PC-9 (cell line): ENCODE measurements at regions not wholly inside any gene's neighbourhood (a gene's known extent, or its start where the extent isn't known, plus 50 kb on each side); places are given as distances from the start of the nearest gene placed in this dataset.

ENCODE experiments used
- BruUV-seq: library from RNA; stranded (reverse); fragments of 400-500 nt; replicated peaks from 2 replicates; lab custom pipeline; 2021; lab: Mats Ljungman, UMichigan
- CTCF ChIA-PET: fragments of 300-600 bp; sonication (Branson Sonifier 250); formaldehyde crosslinking; loops from one replicate; lab custom pipeline; 2022; ENCODE audit warnings: antibody characterized with exemption; lab: Charles Lee
- POLR2A ChIA-PET: fragments of 300-600 bp; sonication (Branson Sonifier 250); formaldehyde crosslinking; loops from one replicate; lab custom pipeline; 2022; ENCODE audit warnings: antibody characterized with exemption; ENCODE audit not compliant: unreplicated experiment; lab: Charles Lee
- DNase-seq, 2 experiments: peaks; one replicate each; pipeline versions ENCODE4 v3.0.0 to v3.0.0-alpha.2; 2015 to 2022; ENCODE audit warnings: mixed read lengths in 1 of 2
- H2AFZ ChIP-seq: fragments of 200-600 bp; sonication (generic); 2 replicates; pipeline ENCODE4 v1.8.1; 2017; ENCODE audit warnings: antibody characterized with exemption
- H3F3A ChIP-seq: fragments of 200-600 bp; sonication (generic); 2 replicates; pipeline ENCODE4 v1.8.1; 2017; ENCODE audit warnings: antibody characterized with exemption, mild to moderate bottlenecking, low read depth; ENCODE audit not compliant: insufficient read depth
- H3K27ac ChIP-seq: fragments of 200-600 bp; sonication (generic); 2 replicates; pipeline ENCODE4 v1.6.1; 2016; ENCODE audit warnings: mixed run types
- H3K27me3 ChIP-seq: fragments of 200-600 bp; sonication (generic); 2 replicates; pipeline ENCODE4 v1.6.1; 2016; ENCODE audit warnings: low read depth, mixed run types; ENCODE audit not compliant: insufficient read depth
- H3K36me3 ChIP-seq: fragments of 200-600 bp; sonication (generic); 2 replicates; pipeline ENCODE4 v1.6.1; 2016; ENCODE audit warnings: low read depth, mixed run types
- H3K4me1 ChIP-seq: fragments of 200-600 bp; sonication (generic); replicated peaks from 2 replicates; pipeline ENCODE4 v1.6.1; 2016; ENCODE audit warnings: mixed run types; ENCODE audit not compliant: insufficient read depth
- H3K4me2 ChIP-seq: fragments of 200-600 bp; sonication (generic); 2 replicates; pipeline ENCODE4 v1.6.1; 2017; ENCODE audit warnings: mixed run types
- H3K4me3 ChIP-seq: fragments of 200-600 bp; sonication (generic); 2 replicates; pipeline ENCODE4 v1.6.1; 2016; ENCODE audit warnings: mixed run types
- H3K79me2 ChIP-seq: fragments of 200-600 bp; sonication (generic); 2 replicates; pipeline ENCODE4 v1.6.1; 2017; ENCODE audit warnings: low read depth, mixed run types
- H3K9me2 ChIP-seq: fragments of 200-600 bp; sonication (generic); 2 replicates; pipeline ENCODE4 v1.8.1; 2017; ENCODE audit warnings: mild to moderate bottlenecking; ENCODE audit not compliant: insufficient read depth
- H3K9me3 ChIP-seq: fragments of 200-600 bp; sonication (generic); 2 replicates; pipeline ENCODE4 v1.8.1; 2016; ENCODE audit warnings: low read depth; ENCODE audit not compliant: insufficient read depth
- H4K20me1 ChIP-seq: fragments of 200-600 bp; sonication (generic); 2 replicates; pipeline ENCODE4 v1.8.1; 2017; ENCODE audit not compliant: insufficient read depth
- EZH2 ChIP-seq: fragments of 200-600 bp; sonication (generic); IDR thresholded peaks from 2 replicates; pipeline ENCODE4 v1.8.0; 2017; ENCODE audit warnings: antibody characterized with exemption, low read depth
- intact Hi-C: fragments of 100-400 bp; cut with micrococcal nuclease; formaldehyde crosslinking; loops from one replicate; pipeline ENCODE4 v1.10.0; 2022; ENCODE audit not compliant: unreplicated experiment
- TF ChIP-seq, protein P1 (sequence below): fragments of 200-600 bp; sonication (generic); conservative IDR thresholded peaks from 2 replicates; pipeline ENCODE4 v1.6.1; 2017; ENCODE audit warnings: mixed run types, antibody characterized with exemption, mild to moderate bottlenecking, moderate library complexity

- intact Hi-C loops: no loop called here
- no TSS peak for BruUV-seq
These were observed 430.5 kb downstream of the RBFOX1 start for GRCh38 chr16:7763111-7763510.

More at GRCh38 chr16:7763111-7763510, 430.5 kb downstream of the RBFOX1 start:
- Histone ChIP-seq H3K4me1 (no peaks in the 10 kb centered on the region), H3K79me2 (no peaks in the 10 kb centered on the region), H3K9me3 (no peaks in the 10 kb centered on the region), H3F3A (no peaks in the 10 kb centered on the region), H2AFZ (no peak overlapping the region), H4K20me1 (no peaks in the 10 kb centered on the region), H3K4me3 (no peak overlapping the region), H3K27me3 (peaks cover 8% of the 10 kb centered on the region; the same call in 1 of the 2 replicates), H3K27ac (no peak overlapping the region), H3K36me3 (no peaks in the 10 kb centered on the region), H3K9me2 (no peaks in the 10 kb centered on the region), H3K4me2 (no peak overlapping the region)
- CTCF ChIA-PET: no interaction called here
- POLR2A ChIA-PET: no interaction called here
- DNase-seq: no peak
- TF ChIP-seq, protein P1, sequence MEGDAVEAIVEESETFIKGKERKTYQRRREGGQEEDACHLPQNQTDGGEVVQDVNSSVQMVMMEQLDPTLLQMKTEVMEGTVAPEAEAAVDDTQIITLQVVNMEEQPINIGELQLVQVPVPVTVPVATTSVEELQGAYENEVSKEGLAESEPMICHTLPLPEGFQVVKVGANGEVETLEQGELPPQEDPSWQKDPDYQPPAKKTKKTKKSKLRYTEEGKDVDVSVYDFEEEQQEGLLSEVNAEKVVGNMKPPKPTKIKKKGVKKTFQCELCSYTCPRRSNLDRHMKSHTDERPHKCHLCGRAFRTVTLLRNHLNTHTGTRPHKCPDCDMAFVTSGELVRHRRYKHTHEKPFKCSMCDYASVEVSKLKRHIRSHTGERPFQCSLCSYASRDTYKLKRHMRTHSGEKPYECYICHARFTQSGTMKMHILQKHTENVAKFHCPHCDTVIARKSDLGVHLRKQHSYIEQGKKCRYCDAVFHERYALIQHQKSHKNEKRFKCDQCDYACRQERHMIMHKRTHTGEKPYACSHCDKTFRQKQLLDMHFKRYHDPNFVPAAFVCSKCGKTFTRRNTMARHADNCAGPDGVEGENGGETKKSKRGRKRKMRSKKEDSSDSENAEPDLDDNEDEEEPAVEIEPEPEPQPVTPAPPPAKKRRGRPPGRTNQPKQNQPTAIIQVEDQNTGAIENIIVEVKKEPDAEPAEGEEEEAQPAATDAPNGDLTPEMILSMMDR: no peak
- TF ChIP-seq EZH2: no peak
